GM12892 (cell line): ENCODE measurements at regions not wholly inside any gene's neighbourhood (a gene's known extent, or its start where the extent isn't known, plus 50 kb on each side); places are given as distances from the start of the nearest gene placed in this dataset.

Source experiments
- POLR2A ChIP-seq: IDR thresholded peaks from 2 replicates; pipeline ENCODE4 v1.6.1; 2011; ENCODE audit warnings: low read depth, low read length, control low read depth
- TAF1 ChIP-seq: IDR thresholded peaks from 2 replicates; pipeline ENCODE4 v1.6.1; 2011; ENCODE audit warnings: low read depth, mild to moderate bottlenecking, control low read depth, low read length, borderline replicate concordance

- TF ChIP-seq POLR2A, result no peak
- TF ChIP-seq TAF1, result no peak
Measured at GRCh38 chr18:73563901-73564472, 583.6 kb downstream of the FBXO15 start.
